Neural progenitor cell (in vitro differentiated cells): ENCODE measurements at regions not wholly inside any gene's neighbourhood (a gene's known extent, or its start where the extent isn't known, plus 50 kb on each side); places are given as distances from the start of the nearest gene placed in this dataset.
A peak's percentile ranks its signal among the peaks of the same experiment; 100 is the strongest.

Source experiments
- DNase-seq: peaks from one replicate; pipeline ENCODE4 v3.0.0-alpha.2; 2016; ENCODE audit warnings: low spot score
- H2AFZ ChIP-seq: fragments of 200-600 bp; sonication (generic); replicated peaks from 2 replicates; pipeline ENCODE4 v1.6.1; 2016; ENCODE audit warnings: antibody characterized with exemption
- H3F3A ChIP-seq: fragments of 200-600 bp; sonication (generic); 2 replicates; pipeline ENCODE4 v1.6.1; 2016; ENCODE audit warnings: antibody characterized with exemption, low read depth
- H3K27ac ChIP-seq: fragments of 200-600 bp; sonication (generic); 2 replicates; pipeline ENCODE4 v1.5.1; 2016; ENCODE audit warnings: mild to moderate bottlenecking
- H3K27me3 ChIP-seq: fragments of 200-600 bp; sonication (generic); 2 replicates; pipeline ENCODE4 v1.6.1; 2016; ENCODE audit warnings: mild to moderate bottlenecking, moderate library complexity
- H3K36me3 ChIP-seq: fragments of 200-600 bp; sonication (generic); 2 replicates; pipeline ENCODE4 v1.5.1; 2016
- H3K4me1 ChIP-seq: fragments of 200-600 bp; sonication (generic); 2 replicates; pipeline ENCODE4 v1.6.1; 2016; ENCODE audit warnings: mixed run types
- H3K4me2 ChIP-seq: fragments of 200-600 bp; sonication (generic); 2 replicates; pipeline ENCODE4 v1.6.1; 2016
- H3K4me3 ChIP-seq: fragments of 200-600 bp; sonication (generic); 2 replicates; pipeline ENCODE4 v1.5.1; 2016
- H3K79me2 ChIP-seq: fragments of 200-600 bp; sonication (generic); 2 replicates; pipeline ENCODE4 v1.6.1; 2016; ENCODE audit warnings: low read depth
- H3K9ac ChIP-seq: fragments of 200-600 bp; sonication (generic); 2 replicates; pipeline ENCODE4 v1.6.1; 2016
- H3K9me3 ChIP-seq: fragments of 200-600 bp; sonication (generic); 2 replicates; pipeline ENCODE4 v1.5.1; 2016; ENCODE audit warnings: low read depth
- H4K20me1 ChIP-seq: fragments of 200-600 bp; sonication (generic); 2 replicates; pipeline ENCODE4 v1.6.1; 2016; ENCODE audit warnings: low read depth
- H3K27ac Mint-ChIP-seq: 3 replicates; pipeline ENCODE4 v1.8.0; 2021; ENCODE audit warnings: mixed read lengths
- H3K27me3 Mint-ChIP-seq: 2 replicates; pipeline ENCODE4 v1.8.0; 2022; ENCODE audit warnings: low read depth, mild to moderate bottlenecking, inconsistent platforms, moderate library complexity, mixed read lengths; ENCODE audit not compliant: insufficient read depth
- H3K36me3 Mint-ChIP-seq: 3 replicates; pipeline ENCODE4 v1.8.0; 2021; ENCODE audit warnings: mixed read lengths
- H3K4me1 Mint-ChIP-seq: 3 replicates; pipeline ENCODE4 v1.8.0; 2021; ENCODE audit warnings: mixed read lengths
- H3K4me3 Mint-ChIP-seq: 3 replicates; pipeline ENCODE4 v1.8.0; 2021; ENCODE audit warnings: mild to moderate bottlenecking, moderate library complexity, mixed read lengths
- H3K9me3 Mint-ChIP-seq: 3 replicates; pipeline ENCODE4 v1.8.0; 2020; ENCODE audit warnings: mixed read lengths
- CTCF ChIP-seq: fragments of 200-600 bp; sonication (generic); IDR thresholded peaks from 2 replicates; pipeline ENCODE4 v1.5.1; 2017; ENCODE audit warnings: antibody characterized with exemption, mild to moderate bottlenecking
- EZH2 ChIP-seq: fragments of 200-600 bp; sonication (generic); IDR thresholded peaks from 2 replicates; pipeline ENCODE4 v1.6.1; 2017; ENCODE audit warnings: antibody characterized with exemption, mild to moderate bottlenecking, moderate library complexity
- EZH2phosphoT487 ChIP-seq: fragments of 200-600 bp; sonication (generic); IDR thresholded peaks from 2 replicates; pipeline ENCODE4 v1.6.1; 2017; ENCODE audit warnings: antibody characterized with exemption

- Histone ChIP-seq H3K27ac (no peak overlapping the region), H4K20me1 (no peaks in the 10 kb centered on the region), H3F3A (no peaks in the 10 kb centered on the region), H3K4me2 (no peak overlapping the region), H3K27me3 (no peaks in the 10 kb centered on the region), H3K79me2 (no peaks in the 10 kb centered on the region), H3K4me3 (no peak overlapping the region), H2AFZ (no peak overlapping the region), H3K9me3 (no peaks in the 10 kb centered on the region), H3K36me3 (no peaks in the 10 kb centered on the region), H3K4me1 (peaks cover 7% of the 10 kb centered on the region), H3K9ac (no peak overlapping the region)
- TF ChIP-seq CTCF (no peak), EZH2 (no peak)
- Mint-ChIP-seq H3K4me3 (no peak overlapping the region), H3K27ac (no peak overlapping the region), H3K9me3 (no peaks in the 10 kb centered on the region), H3K4me1 (no peaks in the 10 kb centered on the region), H3K36me3 (no peaks in the 10 kb centered on the region), H3K27me3 (peaks cover 6% of the 10 kb centered on the region)
- no peak for DNase-seq
These were observed 129.8 kb upstream of the CACNA1E start for GRCh38 chr1:181353526-181353925.

GRCh38 chr1:181354865-181355264 is 128.5 kb upstream of the CACNA1E start:
- Mint-ChIP-seq H3K4me1 (no peaks in the 10 kb centered on the region), H3K27ac (no peak overlapping the region), H3K9me3 (no peaks in the 10 kb centered on the region), H3K4me3 (no peak overlapping the region), H3K27me3 (peaks cover 3% of the 10 kb centered on the region), H3K36me3 (no peaks in the 10 kb centered on the region)
- H3K4me2 ChIP-seq = no peak overlapping the region
- no peak overlapping the region for H3K9ac ChIP-seq
- no peak for TF ChIP-seq EZH2phosphoT487
- no peak for TF ChIP-seq EZH2
- no peak for TF ChIP-seq CTCF
- H4K20me1 ChIP-seq = no peaks in the 10 kb centered on the region
- H3K27me3 ChIP-seq = no peaks in the 10 kb centered on the region
- no peak overlapping the region for H3K4me3 ChIP-seq
- no peak for DNase-seq
- H3K36me3 ChIP-seq = no peaks in the 10 kb centered on the region
- H3K27ac ChIP-seq = no peak overlapping the region
- H3K9me3 ChIP-seq = no peaks in the 10 kb centered on the region
- no peak overlapping the region for H2AFZ ChIP-seq
- H3F3A ChIP-seq = no peaks in the 10 kb centered on the region
- H3K79me2 ChIP-seq = no peaks in the 10 kb centered on the region
- peaks cover 7% of the 10 kb centered on the region for H3K4me1 ChIP-seq

- Histone ChIP-seq H3K9me3 (no peaks in the 10 kb centered on the region), H2AFZ (peak overlapping the region; percentile 19), H4K20me1 (no peaks in the 10 kb centered on the region), H3K4me1 (peaks cover 7% of the 10 kb centered on the region), H3K27ac (no peak overlapping the region), H3K27me3 (no peaks in the 10 kb centered on the region), H3F3A (no peaks in the 10 kb centered on the region), H3K4me3 (no peak overlapping the region), H3K36me3 (no peaks in the 10 kb centered on the region), H3K9ac (no peak overlapping the region), H3K4me2 (no peak overlapping the region), H3K79me2 (no peaks in the 10 kb centered on the region)
- TF ChIP-seq EZH2phosphoT487 = no peak
- no peak for TF ChIP-seq CTCF
- no peak for TF ChIP-seq EZH2
- no peaks in the 10 kb centered on the region for H3K4me1 Mint-ChIP-seq
- no peak for DNase-seq
- no peak overlapping the region for H3K27ac Mint-ChIP-seq
- H3K36me3 Mint-ChIP-seq = no peaks in the 10 kb centered on the region
- H3K27me3 Mint-ChIP-seq = peaks cover 3% of the 10 kb centered on the region
- H3K9me3 Mint-ChIP-seq = no peaks in the 10 kb centered on the region
- no peak overlapping the region for H3K4me3 Mint-ChIP-seq
These were observed 126.6 kb upstream of the CACNA1E start for GRCh38 chr1:181356505-181357340.
